HG03108 (cell line): ENCODE measurements at regions not wholly inside any gene's neighbourhood (a gene's known extent, or its start where the extent isn't known, plus 50 kb on each side); places are given as distances from the start of the nearest gene placed in this dataset.

Experiments
- ATAC-seq: cut with Tn5 transposase; IDR thresholded peaks from one replicate; pipeline ENCODE4 v1.9.1; 2021; ENCODE audit warnings: moderate library complexity; ENCODE audit not compliant: unreplicated experiment

DNA sequence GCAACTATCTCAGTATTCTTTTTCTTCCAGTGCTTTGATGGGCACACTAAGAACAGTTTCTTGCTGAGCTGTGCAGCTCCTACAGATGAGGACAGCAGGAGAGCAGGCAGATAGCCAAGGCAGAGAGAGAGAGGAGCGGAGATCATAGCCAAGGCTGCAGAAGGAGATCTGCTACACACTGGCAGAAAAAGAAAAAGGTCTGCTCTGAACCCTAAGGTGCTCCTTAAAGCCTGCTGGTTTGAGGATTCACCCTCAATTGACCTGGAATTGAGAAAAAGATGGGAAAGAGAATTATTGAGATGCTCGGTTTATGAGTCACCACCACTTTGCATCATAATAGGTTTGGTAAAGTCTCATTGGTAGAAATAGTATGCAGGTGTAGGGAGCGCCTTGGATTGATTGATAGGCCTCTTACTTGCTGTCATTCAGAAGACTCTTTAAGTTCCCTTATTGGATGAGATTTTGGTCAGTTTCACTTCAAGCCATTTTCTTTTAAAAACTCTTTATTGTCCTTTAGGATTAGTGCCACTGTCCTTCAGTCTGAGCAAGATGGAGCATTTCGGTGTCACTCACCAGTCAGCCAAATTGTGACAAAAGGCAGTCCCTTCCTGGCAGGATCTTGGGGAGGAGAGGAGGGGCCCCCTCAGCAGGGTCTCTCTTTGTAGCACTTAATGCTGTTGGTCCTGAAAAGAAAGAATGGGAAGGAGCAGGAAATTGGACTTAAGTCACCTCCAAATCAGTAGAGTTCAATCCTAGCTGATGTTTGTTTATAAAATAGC is 685.0 kb downstream of the ADGRL2 start:
- ATAC-seq, result no peak

DNA sequence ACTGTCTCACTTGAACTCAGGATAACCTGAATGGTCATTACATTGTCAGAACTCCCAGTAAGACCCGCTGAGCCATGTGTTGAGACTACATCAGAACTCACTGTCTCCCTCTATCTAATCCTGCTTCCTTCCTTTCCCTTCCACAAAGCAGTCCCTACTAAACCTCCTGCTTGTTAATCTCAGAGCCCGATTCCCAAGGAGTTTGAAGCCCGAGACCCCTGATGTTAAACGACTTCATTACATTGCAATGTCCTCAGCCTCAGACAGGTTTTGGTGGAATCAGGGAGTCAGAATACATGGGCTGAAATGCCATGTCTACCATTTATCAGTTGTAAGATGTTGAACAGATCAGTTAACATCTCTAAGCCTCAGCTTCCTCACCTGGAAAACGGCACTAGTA is 682.4 kb downstream of the ADGRL2 start:
- ATAC-seq, result no peak

DNA sequence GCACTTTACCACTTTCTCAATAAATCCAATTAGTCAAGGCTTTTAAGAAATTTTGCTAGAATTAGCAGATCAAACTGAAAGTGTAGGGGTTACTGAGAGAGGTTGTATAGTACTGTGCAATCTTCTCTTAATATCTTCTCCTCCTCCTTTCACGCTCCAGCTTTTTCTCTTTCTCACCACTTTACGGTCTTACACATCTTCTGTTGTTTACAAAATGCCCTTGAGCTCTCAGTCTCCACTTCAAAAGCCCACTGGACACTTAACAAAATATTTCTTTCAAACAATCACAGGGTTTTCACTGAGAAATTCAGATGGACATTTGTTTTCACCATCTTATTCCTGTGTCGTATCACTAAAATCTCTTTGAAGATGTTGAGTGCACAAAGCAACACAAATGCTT is 678.2 kb downstream of the ADGRL2 start:
- ATAC-seq, result no peak

DNA sequence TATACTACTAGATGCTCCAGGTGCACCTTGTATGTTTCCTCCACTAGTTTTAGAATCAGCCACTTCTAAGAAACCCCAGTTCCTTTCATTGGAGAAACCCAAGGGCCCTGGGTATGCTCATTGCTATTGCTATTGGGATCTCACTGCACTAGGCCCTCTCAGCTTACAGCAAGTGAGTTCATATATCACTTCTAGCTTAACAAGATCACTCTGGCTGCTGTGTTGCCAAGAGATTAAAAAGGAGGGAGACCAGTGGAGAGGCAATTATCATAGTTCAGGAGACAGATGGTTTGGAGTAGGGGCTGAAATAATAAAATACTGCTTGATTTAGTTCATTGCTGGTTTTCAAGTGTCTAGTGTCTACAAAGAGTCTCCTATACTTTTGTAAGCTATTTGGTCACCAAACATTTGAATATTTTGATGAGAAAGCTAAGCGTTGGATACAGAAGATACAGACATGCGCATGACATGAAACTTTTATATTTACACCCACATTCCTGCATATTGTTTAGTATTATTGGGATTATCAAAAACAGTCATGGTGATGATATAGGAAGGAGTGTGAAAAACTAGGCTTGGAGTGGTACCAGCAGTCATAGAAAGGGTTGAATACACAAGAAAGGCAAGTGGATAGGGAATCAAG is 671.9 kb downstream of the ADGRL2 start:
- ATAC-seq, result no peak

DNA sequence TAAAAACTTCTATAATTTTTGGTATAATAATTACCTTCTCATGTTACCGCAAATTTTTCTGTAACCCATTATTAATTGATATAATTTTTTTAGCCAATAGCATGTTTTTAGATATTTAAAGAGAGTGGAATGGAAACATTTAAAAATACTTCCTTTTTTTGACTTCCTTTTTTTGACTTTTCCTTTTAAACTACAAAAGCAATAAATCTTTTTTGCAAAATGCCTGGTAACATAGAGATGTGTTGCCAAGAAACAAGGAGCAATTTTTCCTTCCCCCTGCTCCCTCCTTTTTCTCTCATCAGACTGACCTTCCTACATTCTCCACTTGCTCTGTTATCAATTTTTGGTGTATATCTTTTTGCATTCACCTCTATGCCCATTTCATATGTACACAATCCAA is 666.2 kb downstream of the ADGRL2 start:
- no peak for ATAC-seq

DNA sequence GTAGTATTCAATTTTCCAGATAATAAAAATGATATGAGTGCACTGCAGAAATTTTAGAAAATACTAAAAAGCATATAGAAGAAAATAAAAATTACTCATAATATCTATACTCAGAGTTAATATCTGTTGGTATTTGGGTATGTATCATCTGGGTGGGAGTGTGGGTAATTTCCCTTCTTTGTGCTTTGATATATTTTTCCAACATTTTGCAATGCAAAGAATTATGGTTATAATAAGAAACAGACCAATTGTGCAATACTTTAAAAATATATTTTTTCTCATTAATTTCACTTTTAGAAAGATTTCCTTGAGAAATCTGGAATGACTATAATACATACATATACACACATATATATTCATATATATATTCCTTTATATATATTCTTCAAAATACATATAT is 665.7 kb downstream of the ADGRL2 start:
- ATAC-seq, result no peak

DNA sequence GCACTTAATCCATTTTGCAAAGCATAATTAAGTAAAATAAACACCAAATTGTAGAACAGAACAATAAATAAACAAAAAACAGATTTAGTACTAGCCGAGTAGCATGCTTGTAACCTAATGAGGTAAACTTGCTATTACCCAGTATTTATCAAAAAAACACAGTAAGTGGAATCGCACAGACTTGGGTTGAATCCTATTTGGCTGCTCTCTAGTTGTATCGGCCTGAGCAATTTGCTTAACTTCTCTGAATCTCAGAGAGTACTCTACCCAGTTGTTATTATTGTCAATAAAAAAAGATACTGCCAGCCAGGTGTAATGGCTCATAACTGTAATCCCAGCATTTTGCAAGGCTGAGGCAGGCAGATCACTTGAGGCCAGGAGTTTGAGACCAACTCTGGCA is 664.3 kb downstream of the ADGRL2 start:
- no peak for ATAC-seq

DNA sequence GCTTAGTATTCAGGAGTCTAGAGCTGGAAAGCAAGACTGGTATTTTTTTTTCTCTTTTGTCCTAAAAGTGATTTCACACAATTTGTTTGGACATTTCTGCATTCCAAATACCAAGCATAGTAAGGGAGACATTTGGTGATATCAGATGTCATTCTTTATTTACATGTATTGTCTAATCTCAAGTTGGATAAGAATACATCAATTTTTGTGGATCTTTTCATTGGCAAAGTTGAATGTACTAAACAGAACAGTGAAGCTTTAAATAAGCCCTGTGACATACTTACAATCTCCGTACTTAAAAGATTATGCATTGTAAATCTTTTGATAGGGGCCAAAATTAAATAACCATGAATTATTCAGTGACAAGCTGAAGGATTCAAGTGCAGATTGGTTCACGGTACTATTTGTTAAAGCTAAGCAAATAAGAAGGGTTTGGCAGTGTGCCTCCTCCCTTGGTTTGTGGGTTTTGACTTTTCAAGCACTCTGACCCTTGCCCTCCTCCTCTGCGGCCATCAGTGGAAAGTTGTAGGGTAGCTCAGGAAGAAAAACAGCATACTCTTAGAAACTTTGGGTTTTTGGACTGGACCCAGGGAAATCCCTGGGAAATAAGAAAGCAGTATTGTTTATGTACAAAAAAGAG is 663.7 kb downstream of the ADGRL2 start:
- no peak for ATAC-seq

DNA sequence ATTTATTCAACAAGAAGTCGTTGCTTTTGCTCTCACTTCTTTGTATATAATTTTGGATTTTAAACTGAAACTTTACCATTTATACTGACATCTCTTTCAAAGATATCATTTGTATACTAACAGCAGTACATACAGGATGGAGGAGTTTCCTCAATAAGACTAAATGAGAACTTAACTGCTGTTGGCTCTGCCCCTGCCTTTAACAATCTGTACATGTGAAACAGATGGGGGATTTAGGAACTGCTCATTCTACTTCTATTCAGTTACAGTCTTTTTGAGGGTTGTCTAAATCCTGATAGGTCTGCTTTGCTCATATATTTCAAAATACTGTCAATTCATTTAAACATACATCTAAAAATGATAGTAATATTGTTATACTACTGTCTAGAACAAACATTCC is 663.2 kb downstream of the ADGRL2 start:
- no peak for ATAC-seq

DNA sequence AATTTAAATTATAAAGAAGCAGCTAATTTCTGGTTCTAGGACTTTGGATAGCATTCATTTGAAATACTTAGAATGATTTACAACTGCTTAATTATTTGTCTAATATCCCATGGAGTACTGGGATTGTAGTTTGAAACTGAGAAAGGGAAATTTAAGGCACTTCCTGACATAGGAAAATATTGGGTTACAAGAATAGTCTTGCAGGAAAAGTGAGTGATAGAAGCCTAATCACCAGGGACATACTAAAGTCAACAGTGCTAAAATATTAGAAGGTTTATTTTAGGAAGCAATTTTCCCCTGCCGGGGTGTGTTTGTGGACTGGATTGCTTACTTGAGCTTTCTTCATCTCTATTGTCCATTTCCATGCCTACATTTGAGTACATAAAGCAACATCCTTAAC is 661.6 kb downstream of the ADGRL2 start:
- ATAC-seq, result no peak

DNA sequence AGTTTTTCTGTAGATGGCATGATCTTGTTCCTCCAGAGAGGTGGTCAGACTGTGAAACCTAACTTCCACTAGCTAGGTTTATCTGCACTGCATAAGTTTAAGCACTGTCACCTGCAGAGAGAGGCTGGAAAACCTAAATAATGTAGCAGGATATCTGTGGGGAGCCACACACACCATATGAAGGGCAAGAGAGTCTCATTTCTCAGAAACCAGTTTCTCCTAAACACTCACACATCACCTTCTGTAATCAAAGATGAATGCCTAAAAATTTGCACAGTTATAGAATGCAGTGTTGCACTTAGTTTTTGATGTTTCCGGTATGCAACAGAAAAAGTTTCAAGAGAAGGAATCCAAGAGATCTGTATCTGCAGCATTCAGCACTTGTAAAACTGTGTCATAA is 654.6 kb downstream of the ADGRL2 start:
- ATAC-seq, result no peak

DNA sequence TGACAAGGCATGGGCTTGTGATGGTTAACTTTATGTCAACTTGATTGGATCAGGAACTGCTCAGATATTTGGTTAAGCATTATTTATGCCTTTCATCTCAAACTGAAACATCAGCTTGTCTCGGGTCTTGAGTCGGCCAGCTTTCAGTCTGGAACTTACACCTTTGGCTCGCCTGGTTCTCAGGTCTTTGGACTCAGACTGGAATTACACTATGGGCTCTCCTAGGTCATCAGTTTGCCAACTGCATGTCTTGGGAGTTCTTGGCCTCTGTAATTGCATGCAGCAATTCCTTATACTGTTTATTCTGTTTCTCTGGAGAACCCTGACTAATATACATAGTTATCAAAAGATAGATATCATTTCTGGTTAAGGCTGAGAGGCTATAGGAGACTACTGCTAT is 653.7 kb downstream of the ADGRL2 start:
- ATAC-seq, result no peak

DNA sequence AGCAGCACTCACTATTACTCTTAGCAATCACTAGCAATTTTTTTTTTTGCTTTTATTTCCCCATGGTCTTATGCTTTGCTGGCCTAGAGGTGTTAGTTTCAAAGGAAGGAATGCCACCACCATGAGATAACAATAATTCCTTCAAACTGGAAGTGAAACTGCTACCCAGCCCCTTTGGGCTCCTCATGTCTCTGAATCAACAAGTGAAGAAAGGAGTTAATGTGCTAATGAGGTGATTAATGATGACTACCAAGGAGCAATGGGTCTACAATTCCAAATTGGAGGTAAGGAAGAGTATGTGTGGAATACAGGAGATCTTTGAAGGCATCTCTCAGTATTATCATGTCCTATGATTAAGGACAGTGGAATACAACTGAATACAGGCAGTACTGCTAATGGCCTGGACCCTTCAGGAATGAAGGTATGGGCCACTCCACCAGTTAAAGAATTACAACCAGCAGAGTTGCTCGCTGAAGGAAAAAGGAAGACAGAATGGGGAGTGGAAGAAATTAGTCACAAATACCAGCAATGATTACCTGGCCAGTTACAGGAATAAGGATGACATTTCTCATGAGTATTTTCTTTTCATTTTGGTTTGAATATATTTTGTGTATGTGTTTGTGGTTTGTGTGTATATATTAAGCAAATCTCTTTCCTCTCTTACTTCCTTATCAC is 652.9 kb downstream of the ADGRL2 start:
- ATAC-seq, result no peak

DNA sequence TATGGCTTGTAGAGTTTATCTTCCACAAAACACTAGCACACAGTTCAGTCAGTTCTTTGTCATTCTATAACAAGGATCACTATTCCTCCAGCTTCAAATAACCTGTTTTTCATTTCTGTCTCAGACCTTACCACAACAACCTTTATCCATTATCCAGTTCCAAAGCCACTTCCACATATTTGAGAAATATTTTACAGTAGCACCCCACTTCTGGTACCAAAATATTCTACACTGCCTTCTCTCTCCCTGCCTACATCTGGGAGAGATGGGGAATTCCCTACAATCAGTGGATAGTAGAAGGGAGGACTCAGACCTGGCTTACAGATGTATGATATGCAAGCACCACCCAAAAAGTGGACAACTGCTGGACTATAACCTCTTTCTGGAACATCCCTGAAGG is 651.4 kb downstream of the ADGRL2 start:
- no peak for ATAC-seq

DNA sequence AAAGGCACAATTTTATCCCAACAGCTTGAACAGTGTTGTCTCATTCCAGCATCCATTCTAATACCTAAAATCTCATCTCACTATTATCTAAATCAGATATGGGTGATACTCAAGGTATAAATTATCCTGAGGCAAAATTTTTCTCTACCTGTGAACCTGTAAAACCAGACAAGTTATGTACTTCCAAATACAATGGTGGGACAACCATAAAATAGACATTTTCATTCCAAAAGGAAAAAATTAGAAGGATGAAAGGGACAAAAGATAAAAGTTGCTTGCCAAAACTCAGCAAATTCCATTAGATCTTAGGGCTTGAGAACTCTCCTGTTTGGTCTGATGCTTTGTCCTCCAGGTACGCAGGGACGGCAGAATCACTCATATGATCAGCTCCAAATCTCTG is 650.5 kb downstream of the ADGRL2 start:
- no peak for ATAC-seq

DNA sequence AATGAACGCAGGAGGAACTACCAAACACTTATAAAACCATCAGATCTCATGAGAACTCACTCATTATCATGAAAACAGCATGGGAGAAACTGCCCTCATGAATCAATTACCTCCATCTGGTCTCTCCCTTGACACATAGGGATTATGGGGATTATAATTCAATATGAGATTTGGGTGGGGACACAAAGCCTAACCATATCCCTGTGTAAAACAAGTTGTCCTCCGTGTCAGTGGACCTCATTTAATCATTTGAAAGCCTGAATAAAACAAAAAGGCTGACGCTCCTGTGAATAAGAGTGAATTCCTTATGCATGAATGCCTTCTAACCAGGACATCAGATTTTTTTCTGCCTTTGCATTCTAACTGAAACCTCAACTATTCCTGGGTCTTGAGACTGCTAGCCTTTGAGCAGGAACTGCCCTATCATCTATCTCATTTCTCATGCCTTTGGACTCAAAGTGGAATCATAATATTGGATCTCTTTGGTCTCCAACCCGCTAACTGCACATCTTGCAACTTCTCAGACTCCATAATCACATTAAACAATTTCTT is 648.8 kb downstream of the ADGRL2 start:
- ATAC-seq, result no peak

DNA sequence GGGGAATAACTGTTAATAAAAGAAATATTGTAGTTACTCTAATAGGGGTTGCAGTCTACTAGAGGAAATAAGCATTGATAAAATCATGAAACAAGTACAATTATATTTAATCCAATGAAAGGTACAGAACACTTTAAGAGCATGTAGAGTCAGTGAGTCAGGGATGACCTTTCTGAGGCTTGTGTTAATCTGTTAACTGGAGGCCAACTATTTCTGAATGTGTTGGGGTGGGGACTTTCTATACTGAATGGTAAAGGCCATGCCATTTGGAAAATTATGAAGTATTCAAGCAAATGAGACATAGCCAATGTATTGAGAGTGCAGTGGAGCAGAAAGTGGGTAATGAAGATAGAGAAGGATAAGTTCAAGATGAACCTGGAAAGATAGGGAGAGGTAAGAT is 646.2 kb downstream of the ADGRL2 start:
- no peak for ATAC-seq

DNA sequence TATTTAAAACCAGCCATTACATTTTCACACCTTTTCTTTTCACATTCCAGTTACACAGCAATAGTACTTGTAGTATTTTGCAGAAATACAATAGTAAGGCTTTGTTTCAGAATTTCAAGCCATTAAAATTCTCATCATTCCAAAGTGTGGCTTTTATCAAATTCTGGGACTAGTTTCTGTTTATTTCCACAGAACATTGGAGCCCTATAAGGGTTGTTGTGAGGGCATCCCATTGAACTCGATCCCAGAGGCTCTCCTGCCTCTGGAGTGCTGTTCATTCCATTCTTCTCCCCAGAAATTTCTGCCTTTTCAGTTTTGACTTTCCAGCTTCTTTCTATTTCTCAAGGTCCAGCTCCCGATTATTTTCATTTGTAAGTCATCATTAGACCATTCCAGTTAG is 645.5 kb downstream of the ADGRL2 start:
- ATAC-seq, result no peak

DNA sequence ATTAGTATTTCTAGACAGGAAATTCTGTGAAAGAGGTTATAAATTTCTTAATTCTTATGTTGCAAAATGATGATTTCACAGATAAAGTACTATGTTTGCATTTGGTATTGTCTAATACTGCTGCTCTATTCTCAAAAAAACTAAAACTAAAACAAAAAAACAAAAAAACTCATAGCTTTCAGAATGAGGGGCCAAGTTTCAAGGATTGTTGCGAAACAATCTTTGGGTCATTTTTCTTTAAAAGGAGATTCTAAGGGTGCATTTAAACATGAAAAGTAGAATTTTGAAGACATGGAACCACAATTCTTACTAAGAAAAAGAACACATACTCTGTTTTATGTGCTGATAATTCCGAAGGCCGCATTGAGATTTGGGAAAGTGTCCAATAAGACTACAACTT is 645.1 kb downstream of the ADGRL2 start:
- ATAC-seq, result no peak

DNA sequence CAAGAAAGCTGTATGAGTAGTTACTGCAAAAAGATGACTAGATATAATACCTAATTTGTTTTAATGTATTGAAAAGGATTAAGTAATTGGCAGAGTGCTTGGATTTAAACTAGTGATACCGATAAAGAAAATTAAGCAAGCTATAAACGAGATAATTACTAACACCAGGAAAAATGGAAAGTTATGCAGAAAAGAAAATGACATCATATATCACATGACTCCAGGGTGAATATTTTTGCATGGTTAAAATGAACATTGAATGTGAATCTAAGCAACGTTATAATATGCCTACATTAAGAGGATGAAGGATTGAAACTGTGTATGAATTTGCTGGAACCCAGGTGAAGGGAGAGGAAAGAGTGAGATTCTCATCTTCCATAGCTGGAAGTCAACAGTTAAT is 644.4 kb downstream of the ADGRL2 start:
- no peak for ATAC-seq

DNA sequence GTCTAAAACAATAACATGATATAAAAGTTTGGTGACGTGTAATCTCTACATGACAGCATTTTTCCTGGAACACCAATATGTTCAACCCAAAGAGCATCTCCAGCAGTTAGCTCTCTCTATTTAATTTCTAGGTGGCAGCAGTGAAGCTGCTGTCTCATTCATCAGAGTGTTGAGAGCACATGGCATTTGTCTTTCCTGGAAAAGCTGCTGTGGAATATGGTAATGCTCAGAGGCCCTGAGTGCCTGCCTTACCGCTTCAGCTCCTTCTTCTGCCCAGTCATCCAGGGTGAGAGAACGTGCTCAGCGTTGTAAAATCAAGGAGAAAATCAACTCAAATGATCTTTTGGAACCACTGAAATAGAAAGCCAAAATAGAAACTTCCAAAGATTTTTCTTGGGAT is 640.7 kb downstream of the ADGRL2 start:
- no peak for ATAC-seq
